ENCODE measurements at regions not wholly inside any gene's neighbourhood (a gene's known extent, or its start where the extent isn't known, plus 50 kb on each side); places are given as distances from the start of the nearest gene placed in this dataset.
A peak's percentile ranks its signal among the peaks of the same experiment; 100 is the strongest.

- no peak for ATAC-seq
- peaks cover 0 to 3% (median 0%) of the 10 kb centered on the region in 4 donors for H3K27me3 ChIP-seq
- DNase-seq: no peak
- no peaks in the 10 kb centered on the region for H3K4me1 ChIP-seq
- no peak overlapping the region for H3K4me3 ChIP-seq
- H3K27ac ChIP-seq: no peak overlapping the region
- TF ChIP-seq CTCF (IDR thresholded peaks at IDR 0.05): no peak
- 79 to 85% methylated on average over 13 of the region's 13 CpGs for WGBS, 2 donors
- no peaks in the 10 kb centered on the region for H3K9me3 ChIP-seq
- no peaks in the 10 kb centered on the region for H3K36me3 ChIP-seq
- no peak for FAIRE-seq
- intact Hi-C loops (cut with DNase I): no loop called here
Observed at GRCh38 chr15:97892167-97892938, 68.2 kb upstream of the ARRDC4 start.

GRCh38 chr15:97893967-97894366 is 66.5 kb upstream of the ARRDC4 start:
- no peaks in the 10 kb centered on the region for H3K4me1 ChIP-seq
- peaks cover 0 to 3% (median 0%) of the 10 kb centered on the region in 4 donors for H3K27me3 ChIP-seq
- no peaks in the 10 kb centered on the region for H3K36me3 ChIP-seq
- ATAC-seq (no peak), FAIRE-seq (no peak), DNase-seq (no peak)
- intact Hi-C loops (cut with DNase I): no loop called here
- H3K9me3 ChIP-seq: no peaks in the 10 kb centered on the region
- TF ChIP-seq CTCF (IDR thresholded peaks at IDR 0.05): no peak
- H3K4me3 ChIP-seq: no peak overlapping the region
- 19 to 28% methylated on average over 5 of the region's 5 CpGs for WGBS, 2 donors
- H3K27ac ChIP-seq: no peak overlapping the region

- intact Hi-C loops (cut with DNase I): loop anchor here in 2 of 3 donors (5.0 to 10.0 kb wide), 3 partner anchors 267 to 395 kb away; no protein-coding TSS in a partner anchor
- Histone ChIP-seq H3K4me1 (no peaks in the 10 kb centered on the region), H3K4me3 (no peak overlapping the region), H3K9me3 (no peaks in the 10 kb centered on the region), H3K36me3 (no peaks in the 10 kb centered on the region), H3K27ac (no peak overlapping the region), H3K27me3 (peaks cover 0 to 4% (median 0%) of the 10 kb centered on the region in 4 donors)
- DNase-seq (no peak), ATAC-seq (no peak), FAIRE-seq (no peak)
- WGBS, 2 donors: 65 to 67% methylated on average over 5 of the region's 5 CpGs
- no peak for TF ChIP-seq CTCF (IDR thresholded peaks at IDR 0.05)
Observed at GRCh38 chr15:97899981-97900380, 60.5 kb upstream of the ARRDC4 start.

- H3K36me3 ChIP-seq: no peaks in the 10 kb centered on the region
- H3K27ac ChIP-seq: no peak overlapping the region
- ATAC-seq (peak in 1 of 4 donors; percentile 45), FAIRE-seq (no peak), DNase-seq (no peak)
- WGBS, 2 donors: 38 to 47% methylated on average over 10 of the region's 10 CpGs
- no peak for TF ChIP-seq CTCF (IDR thresholded peaks at IDR 0.05)
- intact Hi-C loops (cut with DNase I): loop anchor here in 2 of 3 donors (5.0 to 10.0 kb wide), 3 partner anchors 265 to 393 kb away; no protein-coding TSS in a partner anchor
- no peak overlapping the region for H3K4me3 ChIP-seq
- no peaks in the 10 kb centered on the region for H3K4me1 ChIP-seq
- no peaks in the 10 kb centered on the region for H3K9me3 ChIP-seq
- H3K27me3 ChIP-seq: peaks cover 0 to 9% (median 0%) of the 10 kb centered on the region in 4 donors
Observed at GRCh38 chr15:97902140-97902780, 58.2 kb upstream of the ARRDC4 start.
